ENCODE measurements at regions not wholly inside any gene's neighbourhood (a gene's known extent, or its start where the extent isn't known, plus 50 kb on each side); places are given as distances from the start of the nearest gene placed in this dataset.
"Not testable (repeated sequence)": the region's sequence is repeated elsewhere in the genome, so short reads cannot be mapped to it uniquely, and the experiment has no call there.

DNA sequence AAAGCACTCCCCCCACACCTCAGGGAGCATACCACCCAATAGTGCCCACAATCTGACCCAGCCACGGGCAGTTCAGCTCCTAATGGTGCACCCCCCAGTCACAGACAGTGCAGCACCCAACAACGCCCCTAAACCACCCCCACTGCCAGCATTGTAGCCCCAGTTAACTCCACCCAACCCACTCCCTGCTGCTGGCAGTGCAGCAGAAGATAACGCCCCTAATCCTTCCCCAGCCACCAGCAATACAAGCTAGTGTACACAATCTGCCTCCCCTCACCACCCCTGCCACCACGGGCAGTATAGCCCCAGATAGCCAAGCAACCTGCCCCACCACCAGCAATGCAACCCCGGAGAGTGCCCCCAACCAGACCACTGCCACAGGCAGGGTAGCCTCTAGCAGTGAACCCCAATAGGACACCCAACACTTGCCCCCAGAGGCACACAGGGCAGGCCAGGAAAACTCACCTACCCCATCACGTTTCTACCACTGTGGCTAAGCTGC, 175.3 kb downstream of the USP22 start:
- TF ChIP-seq CEBPB (IDR thresholded peaks at IDR 0.05); RAD21 (conservative IDR thresholded peaks at IDR 0.05 in 1 of 2, IDR thresholded peaks at IDR 0.05 in 1 of 2); EHMT2 (IDR thresholded peaks at IDR 0.05; ENCODE audit: low read depth); HOXA7 (CRISPR knock-in tag; IDR thresholded peaks at IDR 0.05); POLR2A (IDR thresholded peaks at IDR 0.05; ENCODE audit: low read length); KDM5A (IDR thresholded peaks at IDR 0.05); ZC3H11A (IDR thresholded peaks at IDR 0.05); EP300 (IDR thresholded peaks at IDR 0.05): not testable (repeated sequence)
- TF ChIP-seq, protein P1, sequence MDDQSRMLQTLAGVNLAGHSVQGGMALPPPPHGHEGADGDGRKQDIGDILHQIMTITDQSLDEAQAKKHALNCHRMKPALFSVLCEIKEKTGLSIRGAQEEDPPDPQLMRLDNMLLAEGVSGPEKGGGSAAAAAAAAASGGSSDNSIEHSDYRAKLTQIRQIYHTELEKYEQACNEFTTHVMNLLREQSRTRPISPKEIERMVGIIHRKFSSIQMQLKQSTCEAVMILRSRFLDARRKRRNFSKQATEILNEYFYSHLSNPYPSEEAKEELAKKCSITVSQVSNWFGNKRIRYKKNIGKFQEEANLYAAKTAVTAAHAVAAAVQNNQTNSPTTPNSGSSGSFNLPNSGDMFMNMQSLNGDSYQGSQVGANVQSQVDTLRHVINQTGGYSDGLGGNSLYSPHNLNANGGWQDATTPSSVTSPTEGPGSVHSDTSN (IDR thresholded peaks at IDR 0.05) = not testable (repeated sequence)
- TF ChIP-seq, protein P2, sequence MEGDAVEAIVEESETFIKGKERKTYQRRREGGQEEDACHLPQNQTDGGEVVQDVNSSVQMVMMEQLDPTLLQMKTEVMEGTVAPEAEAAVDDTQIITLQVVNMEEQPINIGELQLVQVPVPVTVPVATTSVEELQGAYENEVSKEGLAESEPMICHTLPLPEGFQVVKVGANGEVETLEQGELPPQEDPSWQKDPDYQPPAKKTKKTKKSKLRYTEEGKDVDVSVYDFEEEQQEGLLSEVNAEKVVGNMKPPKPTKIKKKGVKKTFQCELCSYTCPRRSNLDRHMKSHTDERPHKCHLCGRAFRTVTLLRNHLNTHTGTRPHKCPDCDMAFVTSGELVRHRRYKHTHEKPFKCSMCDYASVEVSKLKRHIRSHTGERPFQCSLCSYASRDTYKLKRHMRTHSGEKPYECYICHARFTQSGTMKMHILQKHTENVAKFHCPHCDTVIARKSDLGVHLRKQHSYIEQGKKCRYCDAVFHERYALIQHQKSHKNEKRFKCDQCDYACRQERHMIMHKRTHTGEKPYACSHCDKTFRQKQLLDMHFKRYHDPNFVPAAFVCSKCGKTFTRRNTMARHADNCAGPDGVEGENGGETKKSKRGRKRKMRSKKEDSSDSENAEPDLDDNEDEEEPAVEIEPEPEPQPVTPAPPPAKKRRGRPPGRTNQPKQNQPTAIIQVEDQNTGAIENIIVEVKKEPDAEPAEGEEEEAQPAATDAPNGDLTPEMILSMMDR (IDR thresholded peaks at IDR 0.05) = not testable (repeated sequence)
- TF ChIP-seq, protein P3, sequence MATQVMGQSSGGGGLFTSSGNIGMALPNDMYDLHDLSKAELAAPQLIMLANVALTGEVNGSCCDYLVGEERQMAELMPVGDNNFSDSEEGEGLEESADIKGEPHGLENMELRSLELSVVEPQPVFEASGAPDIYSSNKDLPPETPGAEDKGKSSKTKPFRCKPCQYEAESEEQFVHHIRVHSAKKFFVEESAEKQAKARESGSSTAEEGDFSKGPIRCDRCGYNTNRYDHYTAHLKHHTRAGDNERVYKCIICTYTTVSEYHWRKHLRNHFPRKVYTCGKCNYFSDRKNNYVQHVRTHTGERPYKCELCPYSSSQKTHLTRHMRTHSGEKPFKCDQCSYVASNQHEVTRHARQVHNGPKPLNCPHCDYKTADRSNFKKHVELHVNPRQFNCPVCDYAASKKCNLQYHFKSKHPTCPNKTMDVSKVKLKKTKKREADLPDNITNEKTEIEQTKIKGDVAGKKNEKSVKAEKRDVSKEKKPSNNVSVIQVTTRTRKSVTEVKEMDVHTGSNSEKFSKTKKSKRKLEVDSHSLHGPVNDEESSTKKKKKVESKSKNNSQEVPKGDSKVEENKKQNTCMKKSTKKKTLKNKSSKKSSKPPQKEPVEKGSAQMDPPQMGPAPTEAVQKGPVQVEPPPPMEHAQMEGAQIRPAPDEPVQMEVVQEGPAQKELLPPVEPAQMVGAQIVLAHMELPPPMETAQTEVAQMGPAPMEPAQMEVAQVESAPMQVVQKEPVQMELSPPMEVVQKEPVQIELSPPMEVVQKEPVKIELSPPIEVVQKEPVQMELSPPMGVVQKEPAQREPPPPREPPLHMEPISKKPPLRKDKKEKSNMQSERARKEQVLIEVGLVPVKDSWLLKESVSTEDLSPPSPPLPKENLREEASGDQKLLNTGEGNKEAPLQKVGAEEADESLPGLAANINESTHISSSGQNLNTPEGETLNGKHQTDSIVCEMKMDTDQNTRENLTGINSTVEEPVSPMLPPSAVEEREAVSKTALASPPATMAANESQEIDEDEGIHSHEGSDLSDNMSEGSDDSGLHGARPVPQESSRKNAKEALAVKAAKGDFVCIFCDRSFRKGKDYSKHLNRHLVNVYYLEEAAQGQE (IDR thresholded peaks at IDR 0.05) = not testable (repeated sequence)

Measured in A549 (cell line).